Caco-2 (cell line): ENCODE measurements at regions not wholly inside any gene's neighbourhood (a gene's known extent, or its start where the extent isn't known, plus 50 kb on each side); places are given as distances from the start of the nearest gene placed in this dataset.
A peak's percentile ranks its signal among the peaks of the same experiment; 100 is the strongest.

Experiments
- BruUV-seq: library from RNA; stranded (reverse); fragments of 400-500 nt; replicated peaks from 2 replicates; lab custom pipeline; 2021; lab: Mats Ljungman, UMichigan
- CTCF ChIA-PET: fragments of 300-600 bp; sonication (Branson Sonifier 250); formaldehyde crosslinking; loops from one replicate; lab custom pipeline; 2022; ENCODE audit warnings: antibody characterized with exemption; lab: Charles Lee
- POLR2A ChIA-PET: fragments of 300-600 bp; sonication (Branson Sonifier 250); formaldehyde crosslinking; loops from one replicate; lab custom pipeline; 2022; ENCODE audit warnings: antibody characterized with exemption; lab: Charles Lee
- DNase-seq, 2 experiments: peaks; one replicate each; pipeline versions ENCODE4 v3.0.0 to v3.0.0-alpha.2; 2020 to 2022
- H3K27me3 ChIP-seq: replicated peaks from 2 replicates; pipeline ENCODE4 v1.6.0; 2011; ENCODE audit warnings: low read length; ENCODE audit not compliant: control insufficient read depth, insufficient read depth
- H3K36me3 ChIP-seq: 2 replicates; pipeline ENCODE4 v1.5.1; 2011; ENCODE audit warnings: low read length; ENCODE audit not compliant: control insufficient read depth, insufficient read depth
- H3K4me1 ChIP-seq: fragments of 250-450 bp; sonication (Bioruptor Pico); 2 replicates; pipeline ENCODE4 v1.5.1; 2020; ENCODE audit warnings: mild to moderate bottlenecking
- H3K4me3 ChIP-seq: 2 replicates; pipeline ENCODE4 v1.5.1; 2011; ENCODE audit warnings: low read depth, mild to moderate bottlenecking, control low read depth, low read length
- H3K9me3 ChIP-seq: fragments of 250-450 bp; sonication (Bioruptor Pico); 2 replicates; pipeline ENCODE4 v1.5.1; 2020; ENCODE audit warnings: mild to moderate bottlenecking, moderate library complexity
- H3K27ac Mint-ChIP-seq: one replicate; pipeline ENCODE4 v1.8.0; 2022; ENCODE audit warnings: mixed read lengths; ENCODE audit not compliant: unreplicated experiment
- H3K27me3 Mint-ChIP-seq: one replicate; pipeline ENCODE4 v1.8.0; 2022; ENCODE audit warnings: mixed read lengths; ENCODE audit not compliant: insufficient read depth, unreplicated experiment
- H3K36me3 Mint-ChIP-seq: one replicate; pipeline ENCODE4 v1.8.0; 2022; ENCODE audit warnings: mild to moderate bottlenecking, mixed read lengths; ENCODE audit not compliant: insufficient read depth, unreplicated experiment
- H3K4me1 Mint-ChIP-seq: one replicate; pipeline ENCODE4 v1.8.0; 2022; ENCODE audit warnings: low read depth, mixed read lengths; ENCODE audit not compliant: unreplicated experiment
- H3K4me3 Mint-ChIP-seq: one replicate; pipeline ENCODE4 v1.8.0; 2022; ENCODE audit warnings: mild to moderate bottlenecking, moderate library complexity, mixed read lengths; ENCODE audit not compliant: unreplicated experiment
- H3K9me3 Mint-ChIP-seq: one replicate; pipeline ENCODE4 v1.8.0; 2022; ENCODE audit warnings: mixed read lengths; ENCODE audit not compliant: unreplicated experiment
- intact Hi-C: fragments of 100-400 bp; cut with micrococcal nuclease; formaldehyde crosslinking; loops from one replicate; pipeline ENCODE4 v1.10.0; 2022; ENCODE audit not compliant: unreplicated experiment
- TF ChIP-seq, protein P1 (sequence below), 2 experiments: fragments of 200-600 bp in 1 of 2; IDR thresholded peaks; 1 replicate in 1 of 2; 2 replicates in 1 of 2; pipeline versions ENCODE4 v1.5.1 to v1.8.0; 2011 to 2022; ENCODE audit warnings: antibody characterized with exemption in 1 of 2, control low read depth in 1 of 2, inconsistent platforms in 1 of 2, low read depth in 1 of 2, low read length in 1 of 2, mild to moderate bottlenecking in 1 of 2, moderate library complexity in 1 of 2; ENCODE audit not compliant: insufficient read depth in 1 of 2, severe bottlenecking in 1 of 2, unreplicated experiment in 1 of 2

DNA sequence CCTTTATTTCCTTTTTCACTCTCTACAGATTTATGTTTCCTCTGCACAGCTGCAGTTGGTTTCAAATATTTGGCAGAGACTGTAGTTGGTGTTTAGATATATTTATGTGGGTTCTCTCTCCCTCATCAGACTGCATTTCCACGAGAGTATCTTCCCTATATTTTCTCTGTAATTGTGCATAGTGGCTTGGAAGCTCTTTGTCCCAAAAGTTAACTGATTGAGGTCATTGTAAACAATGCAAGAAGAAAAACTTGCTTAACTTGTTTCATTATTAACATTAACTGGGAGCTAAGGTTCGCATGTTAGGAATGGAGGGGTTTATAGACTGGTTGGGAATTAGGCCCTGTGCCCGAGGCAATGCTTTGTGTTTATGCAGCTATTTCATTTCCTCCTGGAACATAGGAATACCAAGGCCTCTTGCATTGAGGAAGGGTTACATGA lies 216.9 kb upstream of the HMGA2 start:
- ChIA-PET CTCF (no interaction called here), POLR2A (no interaction called here)
- no peak overlapping the region for H3K27ac Mint-ChIP-seq
- Histone ChIP-seq H3K4me3 (no peak overlapping the region), H3K4me1 (peaks cover 25% of the 10 kb centered on the region), H3K36me3 (no peaks in the 10 kb centered on the region), H3K27me3 (no peaks in the 10 kb centered on the region), H3K9me3 (peaks cover 8% of the 10 kb centered on the region; the same call in 1 of the 2 replicates)
- intact Hi-C loops, result loop anchor here (10.0 kb wide), 1 partner anchor 497 kb away; no protein-coding TSS in a partner anchor
- H3K9me3 Mint-ChIP-seq, result peaks cover 22% of the 10 kb centered on the region
- peaks cover 6% of the 10 kb centered on the region for H3K36me3 Mint-ChIP-seq
- peaks cover 26% of the 10 kb centered on the region for H3K4me1 Mint-ChIP-seq
- peak; percentile 14 to 43 for DNase-seq
- H3K27me3 Mint-ChIP-seq, result no peaks in the 10 kb centered on the region
- TF ChIP-seq, protein P1, sequence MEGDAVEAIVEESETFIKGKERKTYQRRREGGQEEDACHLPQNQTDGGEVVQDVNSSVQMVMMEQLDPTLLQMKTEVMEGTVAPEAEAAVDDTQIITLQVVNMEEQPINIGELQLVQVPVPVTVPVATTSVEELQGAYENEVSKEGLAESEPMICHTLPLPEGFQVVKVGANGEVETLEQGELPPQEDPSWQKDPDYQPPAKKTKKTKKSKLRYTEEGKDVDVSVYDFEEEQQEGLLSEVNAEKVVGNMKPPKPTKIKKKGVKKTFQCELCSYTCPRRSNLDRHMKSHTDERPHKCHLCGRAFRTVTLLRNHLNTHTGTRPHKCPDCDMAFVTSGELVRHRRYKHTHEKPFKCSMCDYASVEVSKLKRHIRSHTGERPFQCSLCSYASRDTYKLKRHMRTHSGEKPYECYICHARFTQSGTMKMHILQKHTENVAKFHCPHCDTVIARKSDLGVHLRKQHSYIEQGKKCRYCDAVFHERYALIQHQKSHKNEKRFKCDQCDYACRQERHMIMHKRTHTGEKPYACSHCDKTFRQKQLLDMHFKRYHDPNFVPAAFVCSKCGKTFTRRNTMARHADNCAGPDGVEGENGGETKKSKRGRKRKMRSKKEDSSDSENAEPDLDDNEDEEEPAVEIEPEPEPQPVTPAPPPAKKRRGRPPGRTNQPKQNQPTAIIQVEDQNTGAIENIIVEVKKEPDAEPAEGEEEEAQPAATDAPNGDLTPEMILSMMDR (IDR thresholded peaks at IDR 0.05; ENCODE audit: insufficient read depth in 1 of 2, low read depth in 1 of 2, low read length in 1 of 2, severe bottlenecking in 1 of 2, unreplicated experiment in 1 of 2), result no peak
- H3K4me3 Mint-ChIP-seq, result no peak overlapping the region
- no TSS peak for BruUV-seq

DNA sequence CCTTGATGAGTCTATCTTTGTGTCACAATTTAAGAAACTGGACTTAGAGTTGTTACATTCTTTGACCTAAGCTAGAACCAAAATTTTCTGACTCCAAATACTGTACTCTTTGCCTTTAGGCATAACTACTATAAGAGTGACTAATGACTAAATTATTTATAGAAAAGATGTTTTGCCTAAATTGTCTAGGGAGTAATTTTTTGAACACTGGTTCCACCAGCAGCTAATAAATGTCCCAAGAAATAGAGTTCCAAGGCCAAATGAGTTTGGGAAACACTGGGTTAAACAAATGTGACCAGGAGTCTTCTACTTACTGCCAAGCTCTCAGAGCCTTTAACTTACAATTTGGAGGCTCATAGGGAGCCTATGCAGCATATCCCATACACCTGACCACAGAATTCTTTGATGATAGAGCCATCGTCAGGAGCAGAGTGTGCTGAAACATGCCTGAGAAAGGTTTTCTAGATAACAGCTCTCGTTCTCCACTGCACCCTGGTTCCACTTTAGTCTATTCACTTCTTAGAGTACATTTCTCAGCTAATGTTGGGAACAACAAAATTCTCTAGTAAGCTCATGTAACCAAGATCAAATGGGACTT lies 215.9 kb upstream of the HMGA2 start:
- Mint-ChIP-seq H3K36me3 (peaks cover 6% of the 10 kb centered on the region), H3K4me3 (no peak overlapping the region), H3K27me3 (no peaks in the 10 kb centered on the region), H3K4me1 (peaks cover 26% of the 10 kb centered on the region), H3K27ac (no peak overlapping the region), H3K9me3 (peaks cover 22% of the 10 kb centered on the region)
- TF ChIP-seq, protein P1 (IDR thresholded peaks at IDR 0.05; ENCODE audit: insufficient read depth in 1 of 2, low read depth in 1 of 2, low read length in 1 of 2, severe bottlenecking in 1 of 2, unreplicated experiment in 1 of 2), result no peak
- Histone ChIP-seq H3K4me3 (no peak overlapping the region), H3K36me3 (no peaks in the 10 kb centered on the region), H3K27me3 (no peaks in the 10 kb centered on the region), H3K4me1 (peaks cover 25% of the 10 kb centered on the region), H3K9me3 (peaks cover 8% of the 10 kb centered on the region; the same call in 1 of the 2 replicates)
- ChIA-PET CTCF (interaction anchor here (0.8 kb wide), 1 partner anchor 52 kb away, joined by 4 read pairs; no protein-coding TSS in a partner anchor), POLR2A (no interaction called here)
- no peak for DNase-seq
- BruUV-seq, result no TSS peak
- intact Hi-C loops, result loop anchor here (10.0 kb wide), 1 partner anchor 496 kb away; no protein-coding TSS in a partner anchor

DNA sequence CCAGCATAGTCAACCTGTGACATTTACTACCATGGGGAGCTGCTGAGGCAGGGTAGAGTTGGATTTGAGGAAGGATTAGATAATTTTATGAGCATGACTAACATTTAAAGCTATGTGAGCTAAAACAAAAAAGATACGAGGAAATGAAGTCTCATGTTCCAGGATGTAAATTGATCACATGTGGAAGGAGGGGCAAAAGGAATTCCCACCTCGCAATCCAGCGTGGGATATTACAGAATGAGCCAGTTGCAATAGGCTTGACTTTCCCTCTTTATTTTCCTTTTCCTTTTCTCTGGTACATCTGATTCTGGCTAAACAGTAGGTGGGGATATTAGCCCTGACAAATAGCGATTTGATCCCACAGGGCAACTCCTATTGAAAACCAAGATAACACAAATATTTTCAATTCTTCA lies 214.9 kb upstream of the HMGA2 start:
- TF ChIP-seq, protein P1 (IDR thresholded peaks at IDR 0.05; ENCODE audit: insufficient read depth in 1 of 2, low read depth in 1 of 2, low read length in 1 of 2, severe bottlenecking in 1 of 2, unreplicated experiment in 1 of 2), result peak in 1 of 2 experiments; percentile 21
- H3K9me3 Mint-ChIP-seq, result peaks cover 22% of the 10 kb centered on the region
- H3K4me1 Mint-ChIP-seq, result peaks cover 26% of the 10 kb centered on the region
- DNase-seq, result no peak
- Histone ChIP-seq H3K9me3 (peaks cover 8% of the 10 kb centered on the region; the same call in 1 of the 2 replicates), H3K4me3 (no peak overlapping the region), H3K36me3 (no peaks in the 10 kb centered on the region), H3K27me3 (no peaks in the 10 kb centered on the region), H3K4me1 (peaks cover 25% of the 10 kb centered on the region)
- no peak overlapping the region for H3K27ac Mint-ChIP-seq
- H3K36me3 Mint-ChIP-seq, result peaks cover 6% of the 10 kb centered on the region
- POLR2A ChIA-PET, result no interaction called here
- intact Hi-C loops, result loop anchor here (10.0 kb wide), 1 partner anchor 495 kb away; no protein-coding TSS in a partner anchor
- no peaks in the 10 kb centered on the region for H3K27me3 Mint-ChIP-seq
- CTCF ChIA-PET, result interaction anchor here (0.8 kb wide), 1 partner anchor 53 kb away, joined by 4 read pairs; no protein-coding TSS in a partner anchor
- H3K4me3 Mint-ChIP-seq, result no peak overlapping the region
- BruUV-seq, result no TSS peak
